Peyer's patch (tissue), 4 donors: ENCODE measurements at regions not wholly inside any gene's neighbourhood (a gene's known extent, or its start where the extent isn't known, plus 50 kb on each side); places are given as distances from the start of the nearest gene placed in this dataset.

Source experiments
- CTCF ChIP-seq, 6 experiments: fragments of 450-650 bp in 4 of 6; fragments of 200-600 bp in 2 of 6; sonication (generic) in 1 of 6; IDR thresholded peaks; one replicate each; pipeline ENCODE4 v1.5.1; 2017 to 2019; ENCODE audit warnings: antibody characterized with exemption in 6 of 6, mild to moderate bottlenecking in 3 of 6, moderate library complexity in 1 of 6
- POLR2A ChIP-seq, 2 donors: fragments of 450-650 bp; IDR thresholded peaks; one replicate each; pipeline ENCODE4 v1.5.1; 2017; ENCODE audit warnings: antibody characterized with exemption in 2 of 2, mild to moderate bottlenecking in 2 of 2, moderate library complexity in 2 of 2

DNA sequence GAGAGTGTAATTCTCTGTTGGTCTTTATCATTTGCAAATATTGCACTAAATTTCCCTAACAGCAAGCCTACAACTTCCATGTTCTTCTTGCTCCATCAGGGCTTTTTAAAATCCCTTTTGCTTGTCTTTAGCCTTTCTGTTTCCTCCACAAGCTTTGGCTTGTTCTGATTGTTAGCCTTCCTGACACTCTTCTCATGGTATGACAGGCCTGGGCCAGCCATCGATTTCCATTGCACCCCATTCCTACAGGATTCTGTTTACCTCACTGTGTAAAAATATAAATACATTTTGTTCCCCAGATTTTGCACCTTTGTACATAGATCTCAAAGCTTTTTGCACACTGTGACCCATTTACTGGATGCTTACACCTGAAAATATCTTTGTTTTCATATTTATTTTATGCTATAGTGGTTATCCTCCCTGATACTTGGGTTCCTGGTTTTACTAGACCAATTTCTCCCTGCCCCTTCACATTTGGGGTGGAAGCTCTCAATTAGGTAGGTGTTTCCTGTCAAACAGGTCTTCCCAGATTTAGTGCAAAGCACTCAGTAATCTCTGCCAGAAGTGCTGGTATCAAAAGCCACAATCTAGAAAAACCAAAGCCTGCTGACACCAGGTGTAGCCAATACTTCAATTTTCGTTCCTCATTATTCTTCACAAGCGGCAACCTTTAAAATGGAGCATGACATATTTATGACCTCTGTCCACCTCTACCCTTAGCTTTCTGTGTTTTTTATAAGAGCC is 57.9 kb upstream of the PPP2R3A start:
- TF ChIP-seq CTCF (IDR thresholded peaks at IDR 0.05) (no peak), POLR2A (IDR thresholded peaks at IDR 0.05) (no peak)
